AG09319 (cell line): ENCODE measurements at regions not wholly inside any gene's neighbourhood (a gene's known extent, or its start where the extent isn't known, plus 50 kb on each side); places are given as distances from the start of the nearest gene placed in this dataset.
"Not testable (repeated sequence)": the region's sequence is repeated elsewhere in the genome, so short reads cannot be mapped to it uniquely, and the experiment has no call there.

Experiments
- DNase-seq: peaks from one replicate; pipeline ENCODE4 v3.0.0-alpha.2; 2010; ENCODE audit warnings: low read depth; ENCODE audit errors: extremely low read depth
- CTCF ChIP-seq: IDR thresholded peaks from 2 replicates; pipeline ENCODE4 v1.5.1; 2011; ENCODE audit warnings: low read depth, mild to moderate bottlenecking, inconsistent platforms, low read length, moderate library complexity

GRCh38 chr6:23547851-23548250 is 578.2 kb upstream of the NRSN1 start:
- no peak for TF ChIP-seq CTCF
- no peak for DNase-seq

- DNase-seq, result not testable (repeated sequence)
Observed at GRCh38 chr6:23554953-23555352, 571.1 kb upstream of the NRSN1 start.

GRCh38 chr6:23559587-23560343 is 566.2 kb upstream of the NRSN1 start:
- no peak for TF ChIP-seq CTCF
- DNase-seq, result no peak

GRCh38 chr6:23561732-23562131 is 564.3 kb upstream of the NRSN1 start:
- DNase-seq, result no peak
- TF ChIP-seq CTCF, result no peak

GRCh38 chr6:23562554-23562953 is 563.5 kb upstream of the NRSN1 start:
- no peak for TF ChIP-seq CTCF
- no peak for DNase-seq

GRCh38 chr6:23563323-23563722 is 562.7 kb upstream of the NRSN1 start:
- no peak for DNase-seq
- no peak for TF ChIP-seq CTCF

- DNase-seq, result no peak
- no peak for TF ChIP-seq CTCF
Observed at GRCh38 chr6:23566418-23566817, 559.6 kb upstream of the NRSN1 start.

- DNase-seq, result no peak
- no peak for TF ChIP-seq CTCF
Observed at GRCh38 chr6:23568292-23568691, 557.7 kb upstream of the NRSN1 start.
